GM12864 (cell line): ENCODE measurements at regions not wholly inside any gene's neighbourhood (a gene's known extent, or its start where the extent isn't known, plus 50 kb on each side); places are given as distances from the start of the nearest gene placed in this dataset.

Experiments used
- DNase-seq: peaks from one replicate; pipeline ENCODE4 v3.0.0-alpha.2; 2011; ENCODE audit warnings: low read depth
- H3K4me3 ChIP-seq: 2 replicates; pipeline ENCODE4 v1.5.1; 2011; ENCODE audit warnings: mild to moderate bottlenecking, low read depth, low read length, control low read depth
- TF ChIP-seq, protein P1 (sequence below): IDR thresholded peaks from 2 replicates; pipeline ENCODE4 v1.5.1; 2011; ENCODE audit warnings: low read depth, mild to moderate bottlenecking, moderate library complexity, low read length, control low read depth, inconsistent platforms; ENCODE audit errors: missing control alignments

DNA sequence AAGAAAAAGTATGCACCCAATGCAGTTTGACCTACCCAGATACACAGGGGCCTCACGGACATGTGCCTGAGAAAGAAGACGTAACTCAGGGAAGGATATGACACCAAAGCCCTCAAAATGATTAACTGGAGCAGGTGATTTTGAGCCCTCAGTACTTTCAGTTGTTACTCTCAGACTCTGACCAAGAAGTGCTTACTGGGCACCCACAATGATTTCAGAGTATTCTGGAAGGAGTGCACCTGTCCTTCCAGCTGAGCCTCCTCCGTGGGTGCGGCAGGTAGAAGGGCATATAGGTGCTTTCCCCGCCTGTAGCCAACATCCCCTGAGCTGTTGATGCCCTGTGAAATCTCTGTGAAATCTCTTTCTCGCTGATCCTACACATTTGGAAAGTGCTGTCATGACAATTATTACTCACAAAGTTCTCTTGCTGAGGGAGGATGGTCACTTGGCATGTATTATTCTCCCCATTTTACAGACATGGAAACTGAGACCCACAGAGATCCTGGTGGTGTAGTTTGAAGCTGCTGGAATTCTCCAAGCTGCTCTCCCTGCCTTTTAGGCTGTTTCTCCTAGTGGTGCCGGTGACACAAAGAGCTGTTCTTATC, 154.3 kb upstream of the CCND2 start:
- no peak overlapping the region for H3K4me3 ChIP-seq
- DNase-seq = peak; percentile 93
- TF ChIP-seq, protein P1, sequence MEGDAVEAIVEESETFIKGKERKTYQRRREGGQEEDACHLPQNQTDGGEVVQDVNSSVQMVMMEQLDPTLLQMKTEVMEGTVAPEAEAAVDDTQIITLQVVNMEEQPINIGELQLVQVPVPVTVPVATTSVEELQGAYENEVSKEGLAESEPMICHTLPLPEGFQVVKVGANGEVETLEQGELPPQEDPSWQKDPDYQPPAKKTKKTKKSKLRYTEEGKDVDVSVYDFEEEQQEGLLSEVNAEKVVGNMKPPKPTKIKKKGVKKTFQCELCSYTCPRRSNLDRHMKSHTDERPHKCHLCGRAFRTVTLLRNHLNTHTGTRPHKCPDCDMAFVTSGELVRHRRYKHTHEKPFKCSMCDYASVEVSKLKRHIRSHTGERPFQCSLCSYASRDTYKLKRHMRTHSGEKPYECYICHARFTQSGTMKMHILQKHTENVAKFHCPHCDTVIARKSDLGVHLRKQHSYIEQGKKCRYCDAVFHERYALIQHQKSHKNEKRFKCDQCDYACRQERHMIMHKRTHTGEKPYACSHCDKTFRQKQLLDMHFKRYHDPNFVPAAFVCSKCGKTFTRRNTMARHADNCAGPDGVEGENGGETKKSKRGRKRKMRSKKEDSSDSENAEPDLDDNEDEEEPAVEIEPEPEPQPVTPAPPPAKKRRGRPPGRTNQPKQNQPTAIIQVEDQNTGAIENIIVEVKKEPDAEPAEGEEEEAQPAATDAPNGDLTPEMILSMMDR = no peak

- peak overlapping the region; percentile 39 for H3K4me3 ChIP-seq
- no peak for DNase-seq
- TF ChIP-seq, protein P1 = no peak
Observed at GRCh38 chr12:4118601-4119156, 154.9 kb upstream of the CCND2 start.

GRCh38 chr12:4118017-4118510, 155.5 kb upstream of the CCND2 start:
- TF ChIP-seq, protein P1 = no peak
- peak overlapping the region; percentile 39 for H3K4me3 ChIP-seq
- DNase-seq = peak; percentile 86

GRCh38 chr12:4117386-4118016, 156.1 kb upstream of the CCND2 start:
- peak overlapping the region; percentile 39 for H3K4me3 ChIP-seq
- TF ChIP-seq, protein P1 = peak; percentile 17
- no peak for DNase-seq

DNA sequence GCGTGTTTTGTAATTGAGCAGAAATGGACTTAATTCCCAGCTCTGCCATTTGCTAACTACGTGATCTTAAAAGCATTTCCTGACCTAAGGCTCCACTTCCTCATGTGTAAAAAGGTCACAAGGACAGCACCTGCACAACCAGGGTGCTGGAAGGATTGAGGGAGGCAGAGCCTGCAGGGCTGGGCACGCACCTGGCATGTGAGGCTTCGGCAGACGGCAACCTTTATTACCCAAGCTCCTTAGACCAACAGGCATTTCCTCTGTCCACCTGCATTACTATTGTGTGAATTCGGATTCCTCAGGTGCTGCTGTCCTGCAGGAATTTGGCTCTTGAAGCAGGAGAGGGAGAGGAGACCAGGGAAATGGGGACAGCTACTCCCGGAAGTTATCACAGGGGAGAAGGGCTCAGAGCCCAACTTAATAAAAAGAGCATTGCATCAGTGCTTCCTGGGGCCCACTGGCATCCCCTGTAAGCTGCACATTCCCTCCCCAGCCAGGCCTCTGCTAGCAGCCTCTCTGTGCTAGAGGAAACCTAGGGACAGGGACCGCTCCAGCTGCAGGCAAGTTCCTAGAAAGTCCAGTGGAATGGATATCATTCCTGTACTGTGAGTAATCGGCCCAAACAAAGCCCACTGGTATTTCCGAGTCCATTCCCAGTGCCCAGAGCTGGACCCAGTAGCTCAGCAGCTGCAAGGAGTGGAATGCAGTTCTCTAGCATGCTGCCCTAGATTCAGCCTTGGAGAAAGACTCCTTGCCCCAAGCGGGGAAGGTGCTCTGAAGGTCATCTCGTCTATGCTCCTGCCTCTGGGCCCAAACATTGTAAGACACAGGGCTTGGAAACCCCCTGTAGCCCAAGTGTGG, 157.1 kb upstream of the CCND2 start:
- no peak for DNase-seq
- H3K4me3 ChIP-seq = peak overlapping the region; percentile 4
- TF ChIP-seq, protein P1 = no peak

GRCh38 chr12:4115570-4115969, 158.0 kb upstream of the CCND2 start:
- no peak overlapping the region for H3K4me3 ChIP-seq
- DNase-seq = no peak
- TF ChIP-seq, protein P1 = no peak
